ENCODE measurements at regions not wholly inside any gene's neighbourhood (a gene's known extent, or its start where the extent isn't known, plus 50 kb on each side); places are given as distances from the start of the nearest gene placed in this dataset.

DNA sequence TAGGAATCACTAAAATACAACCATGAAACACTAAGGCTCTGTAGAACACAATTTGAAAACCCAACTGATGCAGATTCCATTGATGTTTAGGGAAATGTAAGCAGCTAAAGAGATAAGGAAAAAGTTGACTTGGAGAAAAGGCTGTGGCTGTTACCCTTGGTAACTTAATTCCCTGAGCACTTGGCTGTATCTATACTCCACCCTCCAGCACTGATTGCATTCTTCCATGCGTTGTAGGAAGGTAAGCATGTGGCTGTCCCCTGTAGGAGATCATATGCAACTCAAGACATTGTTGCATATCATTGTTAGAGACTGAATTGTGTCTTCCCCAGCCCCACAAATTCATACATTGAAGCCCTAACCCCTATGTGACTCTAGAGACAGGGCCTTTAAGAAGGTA lies 184.5 kb downstream of the CEMIP2 start:
- H3K4me1 Mint-ChIP-seq (ENCODE audit: low read depth), result no peaks in the 10 kb centered on the region
- no peaks in the 10 kb centered on the region for H3K36me3 Mint-ChIP-seq
- CTCF ChIA-PET, result no interaction called here
- no peak overlapping the region for H3K27ac Mint-ChIP-seq
- H3K27me3 Mint-ChIP-seq, result no peaks in the 10 kb centered on the region
- H3K4me3 Mint-ChIP-seq, result no peak overlapping the region
- intact Hi-C loops (cut with micrococcal nuclease), result no loop called here
- no peak for DNase-seq
- no peaks in the 10 kb centered on the region for H3K9me3 Mint-ChIP-seq
- POLR2A ChIA-PET, result no interaction called here

- ChIA-PET CTCF (no interaction called here), POLR2A (no interaction called here)
- H3K27ac Mint-ChIP-seq, result no peak overlapping the region
- no peaks in the 10 kb centered on the region for H3K9me3 Mint-ChIP-seq
- intact Hi-C loops (cut with micrococcal nuclease), result no loop called here
- no peak for DNase-seq
- H3K36me3 Mint-ChIP-seq, result no peaks in the 10 kb centered on the region
- H3K4me1 Mint-ChIP-seq (ENCODE audit: low read depth), result no peaks in the 10 kb centered on the region
- H3K4me3 Mint-ChIP-seq, result no peak overlapping the region
- no peaks in the 10 kb centered on the region for H3K27me3 Mint-ChIP-seq
Observed at GRCh38 chr9:71582347-71582746, 186.0 kb downstream of the CEMIP2 start.

DNA sequence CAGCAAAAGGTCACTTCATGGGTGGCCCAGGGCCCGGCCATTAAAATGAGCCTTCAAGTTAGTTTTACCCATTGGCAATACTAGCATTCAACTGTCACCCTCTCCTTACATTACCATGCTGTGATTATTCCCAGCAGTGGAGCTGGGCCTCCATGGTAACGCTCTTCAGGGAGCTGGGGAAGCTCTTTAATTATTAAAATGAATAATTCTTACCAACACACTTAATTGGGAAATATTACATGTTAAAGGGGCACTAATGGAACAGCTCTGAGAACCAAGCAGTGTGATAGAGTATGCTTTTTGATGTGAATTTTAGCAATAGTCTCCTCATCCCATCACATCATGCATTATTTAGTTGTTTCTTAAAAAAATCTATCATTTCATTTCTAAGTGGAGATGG lies 187.2 kb downstream of the CEMIP2 start:
- Mint-ChIP-seq H3K36me3 (no peaks in the 10 kb centered on the region), H3K27me3 (no peaks in the 10 kb centered on the region), H3K27ac (no peak overlapping the region), H3K4me3 (no peak overlapping the region), H3K4me1 (ENCODE audit: low read depth) (no peaks in the 10 kb centered on the region), H3K9me3 (no peaks in the 10 kb centered on the region)
- POLR2A ChIA-PET, result no interaction called here
- CTCF ChIA-PET, result no interaction called here
- DNase-seq, result no peak
- intact Hi-C loops (cut with micrococcal nuclease), result no loop called here

DNA sequence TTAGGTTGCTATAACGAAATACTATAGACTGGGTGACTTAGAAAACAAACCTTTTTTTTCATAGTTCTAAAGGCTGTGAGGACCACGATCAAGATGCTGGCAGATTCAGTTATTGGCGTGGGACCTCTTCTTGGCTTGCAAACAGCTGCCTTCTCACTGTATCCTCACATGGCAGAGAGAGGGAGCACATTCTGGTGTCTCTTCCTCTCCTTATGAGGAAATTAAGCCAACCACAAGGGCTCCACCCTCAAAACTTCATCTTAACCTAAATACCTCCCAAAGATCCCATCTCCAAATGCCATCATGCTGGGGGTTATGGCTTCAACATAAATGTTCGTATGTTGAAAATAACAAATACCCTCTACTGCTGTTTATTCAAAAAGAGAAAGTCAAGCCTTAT lies 197.1 kb downstream of the CEMIP2 start:
- POLR2A ChIA-PET, result no interaction called here
- peaks cover 5% of the 10 kb centered on the region for H3K4me1 Mint-ChIP-seq (ENCODE audit: low read depth)
- H3K27ac Mint-ChIP-seq, result no peak overlapping the region
- H3K27me3 Mint-ChIP-seq, result peaks cover 7% of the 10 kb centered on the region
- H3K9me3 Mint-ChIP-seq, result no peaks in the 10 kb centered on the region
- DNase-seq, result no peak
- intact Hi-C loops (cut with micrococcal nuclease), result no loop called here
- no peaks in the 10 kb centered on the region for H3K36me3 Mint-ChIP-seq
- no peak overlapping the region for H3K4me3 Mint-ChIP-seq
- CTCF ChIA-PET, result no interaction called here

DNA sequence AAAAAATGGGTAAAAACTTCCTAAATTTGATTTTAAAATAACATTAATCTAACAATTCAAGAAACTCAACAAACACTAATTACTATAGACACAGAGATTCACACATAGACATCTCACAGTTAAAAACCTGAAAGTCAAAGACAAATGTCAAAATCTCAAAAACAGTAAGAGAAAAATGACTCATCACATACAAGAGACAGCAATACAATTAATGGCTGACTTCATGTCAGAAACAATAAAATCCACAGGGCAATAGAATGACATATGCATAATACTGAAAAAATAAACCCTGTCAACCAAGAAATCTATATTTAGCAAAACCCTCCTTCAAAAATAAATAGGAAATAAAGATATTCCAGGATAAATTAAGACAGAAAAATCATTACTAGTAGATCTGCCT lies 200.4 kb downstream of the CEMIP2 start:
- H3K27ac Mint-ChIP-seq, result no peak overlapping the region
- intact Hi-C loops (cut with micrococcal nuclease), result no loop called here
- H3K36me3 Mint-ChIP-seq, result no peaks in the 10 kb centered on the region
- POLR2A ChIA-PET, result no interaction called here
- CTCF ChIA-PET, result no interaction called here
- no peak for DNase-seq
- H3K4me3 Mint-ChIP-seq, result no peak overlapping the region
- no peaks in the 10 kb centered on the region for H3K9me3 Mint-ChIP-seq
- peaks cover 5% of the 10 kb centered on the region for H3K4me1 Mint-ChIP-seq (ENCODE audit: low read depth)
- peaks cover 6% of the 10 kb centered on the region for H3K27me3 Mint-ChIP-seq

DNA sequence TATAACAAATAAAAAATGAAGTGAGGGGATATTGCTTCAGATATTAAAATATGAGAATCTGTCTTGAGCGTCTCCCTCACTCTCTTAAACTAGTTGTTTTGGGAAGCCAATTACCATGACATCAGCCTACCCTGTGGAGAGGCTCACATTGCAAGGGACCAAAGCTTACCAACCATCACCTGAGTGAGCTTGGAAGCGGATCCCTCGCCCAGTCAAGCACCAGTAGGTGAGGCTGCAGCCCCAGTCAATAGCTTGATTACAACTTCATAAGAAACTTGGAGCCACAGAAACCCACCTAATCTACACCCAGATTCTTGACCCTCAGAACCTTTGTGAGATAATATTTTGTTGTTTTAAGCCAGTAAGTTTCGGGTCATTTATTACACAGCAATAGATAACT lies 206.2 kb downstream of the CEMIP2 start:
- intact Hi-C loops (cut with micrococcal nuclease), result no loop called here

GRCh38 chr9:71557310-71557709 lies 211.0 kb downstream of the CEMIP2 start:
- intact Hi-C loops (cut with micrococcal nuclease), result no loop called here
- CTCF ChIA-PET, result interaction anchor here (1.4 kb wide), 1 partner anchor 48 kb away, joined by 3 read pairs; no protein-coding TSS in a partner anchor
- H3K4me3 Mint-ChIP-seq, result no peak overlapping the region
- no peak for DNase-seq
- no peaks in the 10 kb centered on the region for H3K9me3 Mint-ChIP-seq
- POLR2A ChIA-PET, result no interaction called here
- no peaks in the 10 kb centered on the region for H3K36me3 Mint-ChIP-seq
- H3K4me1 Mint-ChIP-seq (ENCODE audit: low read depth), result no peaks in the 10 kb centered on the region
- H3K27ac Mint-ChIP-seq, result no peak overlapping the region
- H3K27me3 Mint-ChIP-seq, result peaks cover 8% of the 10 kb centered on the region

More for the DNA sequence above, 206.2 kb downstream of the CEMIP2 start:
- Mint-ChIP-seq H3K4me3 (no peak overlapping the region), H3K27ac (no peak overlapping the region), H3K36me3 (no peaks in the 10 kb centered on the region), H3K9me3 (no peaks in the 10 kb centered on the region), H3K27me3 (peaks cover 8% of the 10 kb centered on the region), H3K4me1 (ENCODE audit: low read depth) (no peaks in the 10 kb centered on the region)
- ChIA-PET CTCF (no interaction called here), POLR2A (no interaction called here)
- DNase-seq, result no peak

GRCh38 chr9:71552480-71552879 lies 215.8 kb downstream of the CEMIP2 start:
- Mint-ChIP-seq H3K36me3 (no peaks in the 10 kb centered on the region), H3K9me3 (no peaks in the 10 kb centered on the region), H3K27me3 (peaks cover 22% of the 10 kb centered on the region), H3K27ac (no peak overlapping the region), H3K4me1 (ENCODE audit: low read depth) (no peaks in the 10 kb centered on the region), H3K4me3 (no peak overlapping the region)
- ChIA-PET CTCF (interaction anchor here (1.0 kb wide), 1 partner anchor 15 kb away, joined by 3 read pairs; no protein-coding TSS in a partner anchor), POLR2A (no interaction called here)
- no peak for DNase-seq
- intact Hi-C loops (cut with micrococcal nuclease), result no loop called here

- Mint-ChIP-seq H3K9me3 (no peaks in the 10 kb centered on the region), H3K36me3 (no peaks in the 10 kb centered on the region), H3K27ac (no peak overlapping the region), H3K4me1 (ENCODE audit: low read depth) (no peaks in the 10 kb centered on the region), H3K4me3 (no peak overlapping the region), H3K27me3 (peaks cover 20% of the 10 kb centered on the region)
- intact Hi-C loops (cut with micrococcal nuclease), result no loop called here
- CTCF ChIA-PET, result no interaction called here
- POLR2A ChIA-PET, result no interaction called here
- DNase-seq, result no peak
Observed at GRCh38 chr9:71549023-71549422, 219.3 kb downstream of the CEMIP2 start.

- CTCF ChIA-PET, result no interaction called here
Observed at GRCh38 chr9:71544464-71544863, 223.8 kb downstream of the CEMIP2 start.

DNA sequence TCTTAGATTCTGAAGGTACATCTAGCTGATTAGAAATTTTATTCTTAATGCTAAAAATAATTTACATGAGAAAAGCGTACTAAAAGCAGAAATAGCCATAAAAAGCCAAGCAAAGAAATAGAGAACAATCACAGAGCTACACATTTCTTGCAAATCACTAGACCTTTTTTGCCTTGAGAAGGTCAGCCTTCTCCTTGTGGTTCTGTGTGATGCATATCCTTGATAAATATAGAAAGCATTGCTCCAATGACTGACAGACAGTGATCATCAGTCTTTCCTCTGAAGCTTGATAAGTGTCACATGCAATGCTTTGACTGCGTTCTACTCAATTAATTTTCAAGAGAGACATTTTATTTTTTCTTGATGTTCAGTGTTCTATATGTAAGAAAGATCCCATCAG lies 226.9 kb downstream of the CEMIP2 start:
- no peak overlapping the region for H3K27ac Mint-ChIP-seq
- peaks cover 6% of the 10 kb centered on the region for H3K27me3 Mint-ChIP-seq
- ChIA-PET POLR2A (interaction anchor here (0.6 kb wide), 1 partner anchor 318 kb away, joined by 4 read pairs; no protein-coding TSS in a partner anchor), CTCF (interaction anchor here (0.6 kb wide), 1 partner anchor 32 kb away, joined by 3 read pairs; no protein-coding TSS in a partner anchor)
- intact Hi-C loops (cut with micrococcal nuclease), result no loop called here
- H3K4me1 Mint-ChIP-seq (ENCODE audit: low read depth), result no peaks in the 10 kb centered on the region
- H3K36me3 Mint-ChIP-seq, result no peaks in the 10 kb centered on the region
- H3K9me3 Mint-ChIP-seq, result no peaks in the 10 kb centered on the region
- no peak for DNase-seq
- no peak overlapping the region for H3K4me3 Mint-ChIP-seq

More at GRCh38 chr9:71544464-71544863, 223.8 kb downstream of the CEMIP2 start:
- Mint-ChIP-seq H3K4me1 (ENCODE audit: low read depth) (no peaks in the 10 kb centered on the region), H3K27me3 (peaks cover 13% of the 10 kb centered on the region), H3K27ac (no peak overlapping the region), H3K4me3 (no peak overlapping the region), H3K36me3 (no peaks in the 10 kb centered on the region), H3K9me3 (no peaks in the 10 kb centered on the region)
- POLR2A ChIA-PET, result interaction anchor here (0.6 kb wide), 1 partner anchor 41 kb away, joined by 5 read pairs; no protein-coding TSS in a partner anchor
- intact Hi-C loops (cut with micrococcal nuclease), result no loop called here
- DNase-seq, result no peak

DNA sequence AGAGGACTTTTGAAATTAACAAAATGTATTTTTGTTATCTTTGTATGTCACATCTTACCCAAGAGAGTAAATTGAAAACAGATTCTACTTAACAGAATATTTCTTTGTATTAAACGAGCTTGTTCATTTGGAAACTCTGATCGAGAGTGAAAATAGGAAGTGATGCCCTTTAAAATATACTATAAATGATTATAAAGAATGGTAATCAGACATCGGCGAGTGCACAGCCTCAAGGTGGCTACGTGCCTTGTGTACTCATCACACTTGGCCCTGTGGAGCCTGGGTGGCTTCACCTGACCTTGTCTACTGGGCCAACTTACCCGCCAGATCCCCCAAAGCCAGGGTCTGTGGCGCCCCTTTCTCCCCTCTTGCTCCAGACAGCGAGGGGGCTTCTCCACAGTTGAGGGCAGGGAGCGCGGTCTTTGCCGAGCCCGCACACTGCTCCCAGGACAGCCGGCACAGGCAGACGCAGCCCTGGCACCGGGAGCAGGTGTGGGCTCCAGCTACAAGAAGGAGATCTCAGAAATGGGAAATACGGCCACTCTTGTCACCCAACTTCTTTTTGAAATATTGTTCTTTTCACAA lies 243.2 kb downstream of the CEMIP2 start:
- ChIA-PET CTCF (no interaction called here), POLR2A (no interaction called here)
- intact Hi-C loops (cut with micrococcal nuclease), result no loop called here
- Mint-ChIP-seq H3K4me3 (no peak overlapping the region), H3K36me3 (no peaks in the 10 kb centered on the region), H3K4me1 (ENCODE audit: low read depth) (no peaks in the 10 kb centered on the region), H3K9me3 (no peaks in the 10 kb centered on the region), H3K27me3 (peaks cover 7% of the 10 kb centered on the region), H3K27ac (no peak overlapping the region)
- DNase-seq, result no peak

- intact Hi-C loops (cut with micrococcal nuclease), result no loop called here
- Mint-ChIP-seq H3K27ac (no peak overlapping the region), H3K27me3 (peaks cover 5% of the 10 kb centered on the region), H3K9me3 (no peaks in the 10 kb centered on the region), H3K4me1 (ENCODE audit: low read depth) (no peaks in the 10 kb centered on the region), H3K4me3 (no peak overlapping the region), H3K36me3 (no peaks in the 10 kb centered on the region)
- CTCF ChIA-PET, result no interaction called here
- DNase-seq, result no peak
- POLR2A ChIA-PET, result no interaction called here
Observed at GRCh38 chr9:71524516-71524915, 243.8 kb downstream of the CEMIP2 start.

Data from activated CD4-positive, alpha-beta memory T cell treated with anti-CD3 and anti-CD28 coated beads for 36 hours (primary cell).